Stimulated activated CD4-positive, alpha-beta T cell treated with anti-CD3 and anti-CD28 coated beads, TNF-alpha, amount 100 ng/mL, for 24 hours (primary cell): ENCODE measurements at regions not wholly inside any gene's neighbourhood (a gene's known extent, or its start where the extent isn't known, plus 50 kb on each side); places are given as distances from the start of the nearest gene placed in this dataset.
"Not testable (repeated sequence)": the region's sequence is repeated elsewhere in the genome, so short reads cannot be mapped to it uniquely, and the experiment has no call there.

Source experiments
- DNase-seq, 3 experiments: peaks; one replicate each; pipeline ENCODE4 v3.0.0-alpha.2; 2020; ENCODE audit warnings: low read depth in 3 of 3

DNA sequence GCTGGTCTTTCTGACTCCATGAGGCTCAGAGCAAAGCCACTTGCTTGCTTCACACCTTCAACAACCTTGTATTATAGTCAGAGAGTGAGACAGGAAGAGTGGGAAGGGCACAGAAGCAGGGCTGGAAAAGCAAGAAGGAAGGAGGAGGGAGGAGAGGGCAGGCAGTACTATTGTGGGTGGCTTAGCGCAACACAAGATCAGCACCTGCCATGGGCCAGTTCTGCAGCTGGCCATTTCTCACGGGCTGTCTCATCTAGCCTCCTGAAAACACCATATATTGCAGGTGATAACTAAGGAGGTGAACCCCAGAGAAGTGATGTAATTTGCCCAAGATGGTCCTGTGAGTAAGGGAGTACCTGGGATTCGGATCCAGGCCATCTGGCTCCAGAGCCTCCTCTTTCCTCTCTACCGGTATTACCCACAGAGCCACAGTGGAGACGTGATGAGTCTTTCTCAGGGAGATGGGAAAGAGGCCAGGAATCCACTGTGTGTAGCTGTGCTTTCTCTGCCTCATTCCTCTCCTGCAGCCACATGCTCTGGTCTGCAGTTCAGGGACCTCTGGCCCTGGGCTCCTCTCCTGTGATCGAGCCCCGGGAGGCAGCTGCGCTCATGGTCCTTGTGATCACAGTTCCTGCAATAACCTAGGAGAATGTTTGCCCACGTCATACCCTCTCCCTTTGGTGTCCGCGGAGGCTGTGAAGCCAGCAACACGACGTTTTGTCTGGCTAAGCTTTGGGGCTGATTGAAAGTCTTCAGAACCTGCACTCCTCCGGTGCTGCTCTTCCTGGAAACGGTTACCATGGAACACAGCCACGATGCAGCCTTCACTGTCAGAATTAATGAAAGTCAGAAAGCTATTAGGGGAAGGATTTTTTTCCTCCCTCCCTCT lies 178.1 kb upstream of the CCL2 start:
- no peak for DNase-seq

GRCh38 chr17:34081269-34081668 lies 173.8 kb upstream of the CCL2 start:
- no peak for DNase-seq

DNA sequence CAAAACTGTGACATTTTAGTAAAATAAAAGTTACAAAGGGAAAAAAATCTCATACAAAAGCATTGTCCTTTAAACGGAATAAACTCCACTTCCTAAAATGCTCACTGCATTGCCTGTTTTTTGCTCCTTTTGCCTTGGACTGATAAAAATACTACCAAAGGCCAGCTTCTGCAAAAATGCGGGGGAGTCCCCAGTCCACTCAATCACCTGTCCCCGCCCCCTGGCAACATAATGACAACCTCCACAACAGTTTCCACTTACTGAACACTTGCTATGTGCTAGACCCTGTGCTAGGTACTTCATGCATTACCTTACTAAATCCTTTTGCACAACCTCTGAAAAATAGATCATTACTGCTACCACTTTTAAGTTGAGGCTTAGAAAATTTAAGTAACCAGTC lies 172.7 kb upstream of the CCL2 start:
- DNase-seq = no peak

DNA sequence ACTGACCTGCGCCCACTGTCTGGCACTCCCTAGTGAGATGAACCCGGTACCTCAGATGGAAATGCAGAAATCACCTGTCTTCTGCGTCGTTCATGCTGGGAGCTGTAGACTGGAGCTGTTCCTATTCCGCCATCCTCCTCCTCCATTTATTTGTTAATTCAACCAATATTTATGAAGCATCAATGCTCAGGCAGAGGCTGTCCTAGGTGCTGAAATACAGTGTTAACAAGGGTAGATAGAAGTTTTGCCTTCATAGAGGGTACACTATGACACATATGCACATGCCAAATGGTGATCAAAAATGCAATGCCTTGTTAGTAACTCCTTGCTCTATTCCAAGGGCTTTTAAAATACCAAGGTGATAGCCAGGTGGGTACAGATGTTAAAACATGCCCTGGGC lies 166.0 kb upstream of the CCL2 start:
- not testable (repeated sequence) for DNase-seq

DNA sequence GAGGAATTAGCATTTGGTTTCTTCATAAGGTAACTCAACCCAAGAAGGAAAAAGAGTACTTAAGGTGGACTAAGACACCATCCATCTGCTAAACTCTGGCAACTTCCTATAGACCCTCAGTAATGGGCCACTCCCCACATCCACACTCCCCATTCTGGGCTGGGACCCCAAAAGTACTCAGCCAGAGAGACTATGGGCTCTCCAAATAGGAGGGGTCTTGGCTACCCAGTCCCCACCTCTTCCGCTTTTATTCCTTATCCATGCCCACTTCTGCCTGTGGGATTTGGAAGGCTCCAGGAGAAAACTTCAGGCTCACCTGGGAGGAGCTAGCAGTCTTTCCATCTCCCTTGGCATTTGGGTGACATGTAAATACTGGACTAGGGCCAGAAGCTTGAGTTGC lies 164.5 kb upstream of the CCL2 start:
- DNase-seq = no peak

- no peak for DNase-seq
Observed at GRCh38 chr17:34091975-34092374, 163.1 kb upstream of the CCL2 start.

GRCh38 chr17:34095106-34095505 lies 160.0 kb upstream of the CCL2 start:
- DNase-seq = no peak

GRCh38 chr17:34098699-34099098 lies 156.4 kb upstream of the CCL2 start:
- no peak for DNase-seq

GRCh38 chr17:34099859-34100515 lies 155.1 kb upstream of the CCL2 start:
- DNase-seq = no peak

DNA sequence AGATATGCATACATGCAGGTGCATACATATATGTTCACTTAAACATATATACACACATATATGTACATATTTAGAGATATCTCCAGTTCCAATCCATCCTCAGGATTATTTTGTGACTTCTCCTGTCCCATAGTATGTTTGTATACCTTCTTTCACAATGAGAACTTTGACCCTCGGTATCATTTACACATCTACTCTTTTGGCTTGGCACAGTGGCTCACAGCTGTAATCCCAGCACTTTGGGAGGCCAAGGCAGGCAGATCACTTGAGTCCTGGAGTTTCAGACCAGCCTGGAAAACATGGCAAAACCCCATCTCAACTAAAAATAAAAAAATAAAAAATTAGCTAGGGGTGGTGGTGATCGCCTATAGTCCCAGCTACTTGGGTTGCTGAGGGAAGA lies 148.1 kb upstream of the CCL2 start:
- DNase-seq = no peak

- DNase-seq = no peak
Observed at GRCh38 chr17:34110315-34110714, 144.8 kb upstream of the CCL2 start.

DNA sequence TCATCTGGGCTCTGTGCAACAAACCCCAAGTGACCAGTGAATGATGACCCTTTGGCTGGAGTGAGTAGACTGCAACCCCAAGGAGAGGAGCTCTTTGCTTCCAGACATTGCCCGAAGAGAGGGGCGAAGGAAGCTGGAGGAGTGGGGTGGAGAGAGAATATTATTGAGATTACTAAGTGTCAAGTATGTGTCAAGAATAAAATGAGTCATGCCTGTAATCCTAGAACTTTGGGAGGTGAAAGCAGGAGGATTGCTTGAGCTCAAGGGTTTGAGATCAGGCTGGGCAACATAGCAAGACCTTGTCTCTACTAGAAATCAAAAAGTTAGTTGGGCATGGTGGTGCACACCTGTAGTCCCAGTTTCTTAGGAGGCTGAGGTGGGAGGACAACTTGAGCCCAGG lies 142.0 kb upstream of the CCL2 start:
- DNase-seq = no peak

GRCh38 chr17:34114174-34114573 lies 140.9 kb upstream of the CCL2 start:
- no peak for DNase-seq

DNA sequence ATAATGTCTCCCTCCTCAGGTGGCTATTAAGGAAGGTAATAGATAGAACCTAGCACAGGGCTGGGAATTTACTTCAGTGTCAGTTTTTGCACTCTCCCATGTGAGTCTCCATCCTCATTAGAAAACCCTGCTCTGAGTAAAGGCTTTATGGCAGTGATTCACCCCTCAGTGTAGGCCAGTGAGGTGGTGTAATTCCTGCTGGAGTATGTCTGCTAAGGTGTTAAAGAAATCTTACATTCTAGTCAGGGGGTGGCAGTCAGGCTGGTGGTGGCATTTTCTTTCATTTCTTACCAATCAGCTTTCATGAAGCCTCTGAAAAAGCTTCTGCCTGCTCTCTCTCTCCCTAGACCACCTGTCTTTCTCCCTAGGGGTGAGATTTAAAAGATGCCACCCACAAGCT lies 138.8 kb upstream of the CCL2 start:
- DNase-seq = no peak

DNA sequence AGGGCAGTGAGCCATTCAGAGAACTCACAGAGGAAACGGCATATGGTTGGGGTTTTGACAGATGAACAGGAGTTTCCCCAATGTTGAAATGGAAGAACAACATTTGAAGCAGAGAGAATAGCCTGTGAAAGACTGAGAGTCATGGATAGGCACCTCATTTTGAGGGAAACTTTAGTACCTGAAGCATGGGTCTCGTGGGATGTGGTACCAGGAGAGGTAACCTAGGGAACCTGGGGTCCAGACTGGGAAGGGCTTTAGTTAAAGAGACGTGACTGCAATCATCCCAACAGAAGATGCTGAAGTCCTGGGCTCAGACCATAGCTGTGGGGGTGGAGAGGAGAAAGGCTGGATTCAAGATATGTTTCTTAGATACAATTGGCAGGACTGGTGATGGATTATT lies 137.8 kb upstream of the CCL2 start:
- no peak for DNase-seq

DNA sequence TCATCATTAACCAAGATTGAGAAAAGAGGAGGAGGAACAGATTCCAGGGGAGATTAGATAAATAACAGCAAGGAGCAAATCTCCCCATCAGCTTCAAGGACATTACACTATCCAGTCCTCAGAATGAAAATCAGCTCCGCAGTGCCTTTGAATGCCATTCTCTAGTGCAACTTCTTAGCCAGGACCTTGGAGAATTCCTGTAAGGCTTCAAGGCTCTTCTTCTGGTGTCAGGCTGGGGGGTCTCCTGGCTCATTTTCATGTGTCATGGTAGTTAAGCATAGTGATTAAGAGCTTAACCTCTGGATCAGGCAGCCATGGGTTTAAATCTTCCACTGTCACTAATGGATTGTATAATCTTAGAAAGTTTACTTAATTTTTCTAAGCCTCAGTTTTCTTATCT lies 137.3 kb upstream of the CCL2 start:
- DNase-seq = no peak

GRCh38 chr17:34118564-34118963 lies 136.5 kb upstream of the CCL2 start:
- DNase-seq = no peak

GRCh38 chr17:34121311-34121710 lies 133.8 kb upstream of the CCL2 start:
- no peak for DNase-seq

- no peak for DNase-seq
Observed at GRCh38 chr17:34122515-34122914, 132.6 kb upstream of the CCL2 start.

- no peak for DNase-seq
Observed at GRCh38 chr17:34125010-34125409, 130.1 kb upstream of the CCL2 start.

DNA sequence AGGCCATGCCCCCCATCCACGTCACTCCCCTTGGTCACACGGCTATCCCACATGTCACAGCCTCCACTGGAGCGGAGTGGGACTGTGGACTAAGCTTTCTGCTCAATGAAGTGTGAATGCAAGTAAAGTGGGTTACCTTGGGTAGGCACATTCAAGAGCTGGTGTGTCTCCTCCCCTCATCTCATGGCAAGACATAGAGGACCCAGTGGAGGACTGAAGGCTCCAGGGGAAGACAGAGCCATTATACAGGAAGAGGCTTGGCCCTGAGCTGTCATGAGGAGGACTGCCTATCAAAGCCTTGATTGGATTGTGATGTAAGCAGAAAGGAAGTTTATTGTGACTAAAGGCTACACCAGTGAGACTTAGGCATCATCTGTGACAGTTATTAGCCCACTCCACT lies 129.2 kb upstream of the CCL2 start:
- no peak for DNase-seq

DNA sequence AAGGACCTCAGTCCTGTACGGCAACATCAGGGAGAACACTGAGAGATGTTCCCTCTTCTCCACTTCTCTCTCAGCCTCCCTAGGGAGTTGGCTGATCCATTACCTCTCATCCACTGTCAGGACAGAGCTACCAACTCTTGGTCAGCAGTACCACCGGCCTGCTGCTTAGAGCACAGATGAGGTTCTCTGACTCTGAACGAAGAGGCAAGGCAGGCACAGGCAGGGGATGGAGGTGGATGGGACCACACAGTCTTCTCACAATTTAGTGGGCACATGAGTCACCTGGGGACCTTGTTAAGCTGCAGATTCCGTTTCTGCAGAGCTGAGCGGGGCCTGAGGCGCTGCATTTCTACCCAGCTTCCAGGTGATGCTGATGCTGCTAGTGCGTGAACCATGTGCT lies 128.6 kb upstream of the CCL2 start:
- DNase-seq = no peak

GRCh38 chr17:34126965-34127364 lies 128.1 kb upstream of the CCL2 start:
- no peak for DNase-seq
